Neural progenitor cell (in vitro differentiated cells): ENCODE measurements at regions not wholly inside any gene's neighbourhood (a gene's known extent, or its start where the extent isn't known, plus 50 kb on each side); places are given as distances from the start of the nearest gene placed in this dataset.
A peak's percentile ranks its signal among the peaks of the same experiment; 100 is the strongest.

Source experiments
- DNase-seq: peaks from one replicate; pipeline ENCODE4 v3.0.0-alpha.2; 2016; ENCODE audit warnings: low spot score
- H2AFZ ChIP-seq: fragments of 200-600 bp; sonication (generic); replicated peaks from 2 replicates; pipeline ENCODE4 v1.6.1; 2016; ENCODE audit warnings: antibody characterized with exemption
- H3F3A ChIP-seq: fragments of 200-600 bp; sonication (generic); 2 replicates; pipeline ENCODE4 v1.6.1; 2016; ENCODE audit warnings: antibody characterized with exemption, low read depth
- H3K27ac ChIP-seq: fragments of 200-600 bp; sonication (generic); 2 replicates; pipeline ENCODE4 v1.5.1; 2016; ENCODE audit warnings: mild to moderate bottlenecking
- H3K27me3 ChIP-seq: fragments of 200-600 bp; sonication (generic); 2 replicates; pipeline ENCODE4 v1.6.1; 2016; ENCODE audit warnings: mild to moderate bottlenecking, moderate library complexity
- H3K36me3 ChIP-seq: fragments of 200-600 bp; sonication (generic); 2 replicates; pipeline ENCODE4 v1.5.1; 2016
- H3K4me1 ChIP-seq: fragments of 200-600 bp; sonication (generic); 2 replicates; pipeline ENCODE4 v1.6.1; 2016; ENCODE audit warnings: mixed run types
- H3K4me2 ChIP-seq: fragments of 200-600 bp; sonication (generic); 2 replicates; pipeline ENCODE4 v1.6.1; 2016
- H3K4me3 ChIP-seq: fragments of 200-600 bp; sonication (generic); 2 replicates; pipeline ENCODE4 v1.5.1; 2016
- H3K79me2 ChIP-seq: fragments of 200-600 bp; sonication (generic); 2 replicates; pipeline ENCODE4 v1.6.1; 2016; ENCODE audit warnings: low read depth
- H3K9ac ChIP-seq: fragments of 200-600 bp; sonication (generic); 2 replicates; pipeline ENCODE4 v1.6.1; 2016
- H3K9me3 ChIP-seq: fragments of 200-600 bp; sonication (generic); 2 replicates; pipeline ENCODE4 v1.5.1; 2016; ENCODE audit warnings: low read depth
- H4K20me1 ChIP-seq: fragments of 200-600 bp; sonication (generic); 2 replicates; pipeline ENCODE4 v1.6.1; 2016; ENCODE audit warnings: low read depth
- H3K27ac Mint-ChIP-seq: 3 replicates; pipeline ENCODE4 v1.8.0; 2021; ENCODE audit warnings: mixed read lengths
- H3K27me3 Mint-ChIP-seq: 2 replicates; pipeline ENCODE4 v1.8.0; 2022; ENCODE audit warnings: low read depth, mild to moderate bottlenecking, inconsistent platforms, moderate library complexity, mixed read lengths; ENCODE audit not compliant: insufficient read depth
- H3K36me3 Mint-ChIP-seq: 3 replicates; pipeline ENCODE4 v1.8.0; 2021; ENCODE audit warnings: mixed read lengths
- H3K4me1 Mint-ChIP-seq: 3 replicates; pipeline ENCODE4 v1.8.0; 2021; ENCODE audit warnings: mixed read lengths
- H3K4me3 Mint-ChIP-seq: 3 replicates; pipeline ENCODE4 v1.8.0; 2021; ENCODE audit warnings: mild to moderate bottlenecking, moderate library complexity, mixed read lengths
- H3K9me3 Mint-ChIP-seq: 3 replicates; pipeline ENCODE4 v1.8.0; 2020; ENCODE audit warnings: mixed read lengths
- CTCF ChIP-seq: fragments of 200-600 bp; sonication (generic); IDR thresholded peaks from 2 replicates; pipeline ENCODE4 v1.5.1; 2017; ENCODE audit warnings: antibody characterized with exemption, mild to moderate bottlenecking
- EZH2 ChIP-seq: fragments of 200-600 bp; sonication (generic); IDR thresholded peaks from 2 replicates; pipeline ENCODE4 v1.6.1; 2017; ENCODE audit warnings: antibody characterized with exemption, mild to moderate bottlenecking, moderate library complexity
- EZH2phosphoT487 ChIP-seq: fragments of 200-600 bp; sonication (generic); IDR thresholded peaks from 2 replicates; pipeline ENCODE4 v1.6.1; 2017; ENCODE audit warnings: antibody characterized with exemption

GRCh38 chr16:13809765-13810164 is 110.2 kb upstream of the ERCC4 start:
- no peak for DNase-seq
- Mint-ChIP-seq H3K4me1 (peaks cover 30% of the 10 kb centered on the region), H3K36me3 (no peaks in the 10 kb centered on the region), H3K4me3 (no peak overlapping the region), H3K27ac (no peak overlapping the region), H3K9me3 (peaks cover 2% of the 10 kb centered on the region), H3K27me3 (peaks cover 7% of the 10 kb centered on the region)
- Histone ChIP-seq H2AFZ (no peak overlapping the region), H3K9me3 (no peaks in the 10 kb centered on the region), H3K36me3 (no peaks in the 10 kb centered on the region), H3K4me3 (no peak overlapping the region), H3F3A (peaks cover 6% of the 10 kb centered on the region), H3K27me3 (no peaks in the 10 kb centered on the region), H3K79me2 (no peaks in the 10 kb centered on the region), H3K4me1 (peaks cover 23% of the 10 kb centered on the region), H4K20me1 (no peaks in the 10 kb centered on the region), H3K4me2 (no peak overlapping the region), H3K27ac (no peak overlapping the region), H3K9ac (no peak overlapping the region)
- no peak for TF ChIP-seq EZH2

DNA sequence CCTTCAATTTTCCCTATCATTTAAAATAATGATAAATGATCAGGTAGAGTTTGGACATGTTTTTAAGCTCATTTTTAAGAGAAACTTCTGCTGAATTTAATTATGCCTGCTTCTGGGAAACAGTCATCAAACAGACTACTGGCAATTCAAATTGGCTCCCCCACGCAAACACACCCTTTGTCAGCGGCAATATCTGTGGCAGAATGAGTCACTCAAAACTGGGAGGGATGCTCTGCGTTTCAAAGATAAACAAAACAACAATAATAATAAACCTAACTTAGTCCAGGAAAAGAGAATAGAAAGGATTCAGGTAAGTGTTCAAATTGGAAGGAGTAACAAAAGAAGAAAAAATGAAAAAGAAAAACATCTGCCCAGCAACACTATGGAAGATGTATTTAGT is 108.1 kb upstream of the ERCC4 start:
- Histone ChIP-seq H3K27ac (no peak overlapping the region), H3K27me3 (no peaks in the 10 kb centered on the region), H3K4me3 (peak overlapping the region; percentile 7), H3K9me3 (no peaks in the 10 kb centered on the region), H3K36me3 (no peaks in the 10 kb centered on the region), H4K20me1 (no peaks in the 10 kb centered on the region), H3K4me2 (peak overlapping the region; percentile 58), H3K79me2 (no peaks in the 10 kb centered on the region), H2AFZ (no peak overlapping the region), H3K9ac (no peak overlapping the region), H3F3A (peaks cover 6% of the 10 kb centered on the region), H3K4me1 (peaks cover 23% of the 10 kb centered on the region)
- Mint-ChIP-seq H3K4me3 (no peak overlapping the region), H3K36me3 (no peaks in the 10 kb centered on the region), H3K4me1 (peaks cover 32% of the 10 kb centered on the region), H3K27me3 (peaks cover 7% of the 10 kb centered on the region), H3K9me3 (peaks cover 1% of the 10 kb centered on the region), H3K27ac (peak overlapping the region; percentile 34)
- DNase-seq, result no peak
- no peak for TF ChIP-seq EZH2
- TF ChIP-seq CTCF, result no peak
- TF ChIP-seq EZH2phosphoT487, result no peak

DNA sequence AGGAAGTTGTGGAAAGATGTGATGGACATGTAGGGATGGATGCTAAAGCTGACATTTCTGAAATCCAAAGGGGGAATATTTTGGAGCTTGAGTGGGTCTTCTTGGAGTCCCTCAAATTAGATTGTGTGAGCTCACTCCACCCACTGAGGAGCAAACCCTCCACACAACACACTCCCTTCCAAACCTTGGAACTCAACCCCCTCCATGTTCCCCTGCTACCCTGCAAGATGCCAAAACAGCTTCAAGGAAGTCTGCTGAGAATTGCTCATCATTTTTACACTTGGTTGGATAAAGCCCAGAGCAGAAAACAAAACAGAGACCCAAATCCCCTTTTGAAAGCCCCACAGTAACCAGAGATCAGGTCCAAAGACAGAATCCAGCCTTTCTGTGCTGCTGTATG is 103.3 kb upstream of the ERCC4 start:
- H3K4me3 ChIP-seq, result no peak overlapping the region
- no peak overlapping the region for H3K4me3 Mint-ChIP-seq
- peaks cover 2% of the 10 kb centered on the region for H3F3A ChIP-seq
- H4K20me1 ChIP-seq, result no peaks in the 10 kb centered on the region
- no peaks in the 10 kb centered on the region for H3K79me2 ChIP-seq
- peaks cover 23% of the 10 kb centered on the region for H3K4me1 Mint-ChIP-seq
- H3K9me3 Mint-ChIP-seq, result peaks cover 3% of the 10 kb centered on the region
- H3K36me3 ChIP-seq, result no peaks in the 10 kb centered on the region
- H3K36me3 Mint-ChIP-seq, result no peaks in the 10 kb centered on the region
- H3K4me1 ChIP-seq, result peaks cover 16% of the 10 kb centered on the region
- H2AFZ ChIP-seq, result no peak overlapping the region
- peak overlapping the region; percentile 78 for H3K27ac Mint-ChIP-seq
- H3K9me3 ChIP-seq, result no peaks in the 10 kb centered on the region
- no peak overlapping the region for H3K27ac ChIP-seq
- no peak for TF ChIP-seq EZH2phosphoT487
- no peaks in the 10 kb centered on the region for H3K27me3 ChIP-seq
- H3K9ac ChIP-seq, result no peak overlapping the region
- no peak for DNase-seq
- peaks cover 5% of the 10 kb centered on the region for H3K27me3 Mint-ChIP-seq
- peak overlapping the region; percentile 27 for H3K4me2 ChIP-seq

DNA sequence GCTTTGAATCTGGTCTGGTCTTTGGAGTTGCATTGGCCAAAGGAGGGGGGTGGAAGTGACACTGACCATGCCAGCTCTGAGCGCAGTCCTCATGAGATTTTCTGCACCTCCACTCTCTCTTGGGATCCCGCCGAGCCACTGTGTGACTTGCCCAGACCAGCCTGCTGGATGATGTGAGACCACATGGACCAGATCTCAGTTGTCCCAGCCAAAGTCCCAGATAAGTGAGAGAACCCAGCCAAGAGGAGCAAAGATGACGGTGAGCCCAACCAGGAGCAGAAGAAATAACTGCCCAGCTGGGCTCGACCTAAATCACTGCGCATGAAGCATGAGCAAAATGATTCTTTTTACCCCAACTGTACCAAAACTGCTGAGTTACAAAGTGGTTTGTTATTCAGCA is 96.5 kb upstream of the ERCC4 start:
- Histone ChIP-seq H3K4me2 (no peak overlapping the region), H3K36me3 (no peaks in the 10 kb centered on the region), H3K27ac (no peak overlapping the region), H3K4me3 (no peak overlapping the region), H3K4me1 (no peaks in the 10 kb centered on the region), H2AFZ (no peak overlapping the region), H4K20me1 (no peaks in the 10 kb centered on the region), H3K27me3 (no peaks in the 10 kb centered on the region), H3K9ac (no peak overlapping the region), H3F3A (no peaks in the 10 kb centered on the region), H3K79me2 (no peaks in the 10 kb centered on the region), H3K9me3 (no peaks in the 10 kb centered on the region)
- no peak for TF ChIP-seq CTCF
- no peak for TF ChIP-seq EZH2
- TF ChIP-seq EZH2phosphoT487, result no peak
- Mint-ChIP-seq H3K27me3 (no peaks in the 10 kb centered on the region), H3K36me3 (no peaks in the 10 kb centered on the region), H3K4me3 (no peak overlapping the region), H3K4me1 (peaks cover 4% of the 10 kb centered on the region), H3K27ac (no peak overlapping the region), H3K9me3 (peaks cover 3% of the 10 kb centered on the region)
- DNase-seq, result no peak
